AG04450 (cell line): ENCODE measurements at regions not wholly inside any gene's neighbourhood (a gene's known extent, or its start where the extent isn't known, plus 50 kb on each side); places are given as distances from the start of the nearest gene placed in this dataset.

Experiments
- CTCF ChIA-PET: fragments of 300-600, 350-600 bp; formaldehyde crosslinking; extraction: SDS; loops from one replicate; lab custom pipeline; 2022; ENCODE audit warnings: antibody characterized with exemption, inconsistent platforms; lab: Charles Lee
- POLR2A ChIA-PET: fragments of 350-600 bp; formaldehyde crosslinking; extraction: SDS; loops from one replicate; lab custom pipeline; 2021; ENCODE audit warnings: antibody characterized with exemption, inconsistent platforms; lab: Yijun Ruan, JAX
- DNase-seq: peaks from one replicate; pipeline ENCODE4 v3.0.0-alpha.2; 2011; ENCODE audit warnings: low read depth, low spot score
- H3K27ac ChIP-seq: one replicate; pipeline ENCODE4 v1.5.1; 2012; ENCODE audit warnings: low read depth, low read length, control low read depth
- H3K27me3 ChIP-seq: one replicate; pipeline ENCODE4 v1.6.0; 2012; ENCODE audit warnings: low read length; ENCODE audit not compliant: control insufficient read depth, insufficient read depth
- H3K4me3 ChIP-seq: 2 replicates; pipeline ENCODE4 v1.5.1; 2011; ENCODE audit warnings: mild to moderate bottlenecking, low read depth, low read length, control low read depth
- H3K9me3 ChIP-seq: 2 replicates; pipeline ENCODE4 v1.5.1; 2012; ENCODE audit warnings: low read length; ENCODE audit not compliant: control insufficient read depth, insufficient read depth
- CTCF ChIP-seq: IDR thresholded peaks from 2 replicates; pipeline ENCODE4 v1.5.1; 2011; ENCODE audit warnings: low read depth, low read length, control low read depth, inconsistent platforms

GRCh38 chr6:18335948-18336347, 51.2 kb upstream of the RNF144B start:
- Histone ChIP-seq H3K27ac (no peak overlapping the region), H3K27me3 (no peaks in the 10 kb centered on the region), H3K4me3 (no peak overlapping the region), H3K9me3 (no peaks in the 10 kb centered on the region)
- no peak for DNase-seq
- ChIA-PET CTCF (no interaction called here), POLR2A (no interaction called here)
- TF ChIP-seq CTCF = no peak

GRCh38 chr6:18334251-18334650, 52.9 kb upstream of the RNF144B start:
- no peak overlapping the region for H3K27ac ChIP-seq
- no peak for TF ChIP-seq CTCF
- no peak overlapping the region for H3K4me3 ChIP-seq
- no peaks in the 10 kb centered on the region for H3K27me3 ChIP-seq
- DNase-seq = no peak
- CTCF ChIA-PET = interaction anchor here (2.3 to 3.3 kb wide), 3 partner anchors 11 to 171 kb away, joined by 5 to 24 read pairs (median 13); no protein-coding TSS in a partner anchor
- H3K9me3 ChIP-seq = no peaks in the 10 kb centered on the region
- POLR2A ChIA-PET = no interaction called here

GRCh38 chr6:18330548-18331081, 56.5 kb upstream of the RNF144B start:
- ChIA-PET CTCF (interaction anchor here (0.8 to 2.1 kb wide), 3 partner anchors 171 to 175 kb away, joined by 3 to 18 read pairs (median 4); no protein-coding TSS in a partner anchor), POLR2A (no interaction called here)

GRCh38 chr6:18329776-18330175, 57.4 kb upstream of the RNF144B start:
- ChIA-PET POLR2A (no interaction called here), CTCF (interaction anchor here (0.6 to 2.1 kb wide), 5 partner anchors 23 to 268 kb away, joined by 3 to 18 read pairs (median 4); no protein-coding TSS in a partner anchor)
- H3K27ac ChIP-seq = no peak overlapping the region
- no peak overlapping the region for H3K4me3 ChIP-seq
- no peak for DNase-seq
- TF ChIP-seq CTCF = no peak
- H3K9me3 ChIP-seq = no peaks in the 10 kb centered on the region
- no peaks in the 10 kb centered on the region for H3K27me3 ChIP-seq

More at GRCh38 chr6:18330548-18331081, 56.5 kb upstream of the RNF144B start:
- TF ChIP-seq CTCF = no peak
- Histone ChIP-seq H3K27me3 (no peaks in the 10 kb centered on the region), H3K9me3 (no peaks in the 10 kb centered on the region), H3K27ac (no peak overlapping the region), H3K4me3 (no peak overlapping the region)
- DNase-seq = no peak

GRCh38 chr6:18328540-18328939, 58.6 kb upstream of the RNF144B start:
- Histone ChIP-seq H3K4me3 (no peak overlapping the region), H3K27ac (no peak overlapping the region), H3K27me3 (no peaks in the 10 kb centered on the region), H3K9me3 (no peaks in the 10 kb centered on the region)
- CTCF ChIA-PET = interaction anchor here (1.0 to 1.9 kb wide), 4 partner anchors 9 to 177 kb away, joined by 3 to 26 read pairs (median 4); no protein-coding TSS in a partner anchor
- TF ChIP-seq CTCF = no peak
- POLR2A ChIA-PET = no interaction called here
- DNase-seq = no peak
